K562 (cell line): ENCODE measurements at regions not wholly inside any gene's neighbourhood (a gene's known extent, or its start where the extent isn't known, plus 50 kb on each side); places are given as distances from the start of the nearest gene placed in this dataset.

Experiments
- ATAC-seq: fragments of 200-7000 bp; cut with Tn5 transposase; 3 replicates; pipeline ENCODE4 v1.9.1; 2020; ENCODE audit warnings: moderate library complexity
- BruUV-seq: library from RNA; stranded (reverse); fragments of 400-500 nt; replicated peaks from 2 replicates; lab custom pipeline; 2021; lab: Mats Ljungman, UMichigan
- CTCF ChIA-PET: fragments of 300-600 bp; formaldehyde crosslinking; extraction: SDS; loops from one replicate; lab custom pipeline; 2021; ENCODE audit warnings: low intra/inter-chr PET ratio; lab: Yijun Ruan, JAX
- POLR2A ChIA-PET: fragments of 300-600, 350-650 bp; sonication (Branson Sonifier 250); formaldehyde crosslinking; extraction: SDS; loops from one replicate; lab custom pipeline; 2021; ENCODE audit warnings: antibody characterized with exemption, inconsistent platforms; lab: Yijun Ruan, JAX
- DNase-seq, 4 experiments: peaks; one replicate each; pipeline versions ENCODE4 v3.0.0 to v3.0.0-alpha.2; 2011 to 2018; ENCODE audit warnings: low spot score in 3 of 4, mixed read lengths in 3 of 4; ENCODE audit errors: extremely low read depth in 1 of 4
- FAIRE-seq: peaks from 2 replicates; lab custom pipeline; 2011; peaks lifted over from hg19 to GRCh38; lab: Jason Lieb, UNC
- H2AFZ ChIP-seq: 2 replicates; pipeline ENCODE4 v1.6.0; 2011; ENCODE audit warnings: low read depth, low read length, control low read depth, inconsistent platforms
- H3K27ac ChIP-seq: fragments of 200-600 bp; 3 replicates; pipeline ENCODE4 v1.8.0; 2011; ENCODE audit warnings: low read depth, mild to moderate bottlenecking, control low read depth, inconsistent platforms, low read length, moderate library complexity, mixed read lengths; ENCODE audit errors: extremely low read depth
- H3K27me3 ChIP-seq, 2 experiments: fragments of 300-600 bp in 1 of 2; 2 replicates in 1 of 2; 3 replicates in 1 of 2; pipeline versions ENCODE4 v1.6.0 to v1.8.0; 2011; ENCODE audit warnings: inconsistent platforms in 2 of 2, low read length in 2 of 2, mild to moderate bottlenecking in 1 of 2, mixed read lengths in 1 of 2, moderate library complexity in 1 of 2; ENCODE audit not compliant: control insufficient read depth in 2 of 2, insufficient read depth in 2 of 2
- H3K36me3 ChIP-seq: fragments of 300-600 bp; 3 replicates; pipeline ENCODE4 v1.8.0; 2011; ENCODE audit warnings: mild to moderate bottlenecking, low read length, inconsistent platforms; ENCODE audit not compliant: control insufficient read depth, insufficient read depth
- H3K4me1 ChIP-seq, 2 experiments: fragments of 200-600 bp in 1 of 2; replicated peaks in 1 of 2; 2 replicates in 1 of 2; 3 replicates in 1 of 2; pipeline versions ENCODE4 v1.5.1 to v1.8.0; 2011; ENCODE audit warnings: inconsistent platforms in 2 of 2, low read length in 2 of 2, mild to moderate bottlenecking in 1 of 2, mixed read lengths in 1 of 2, moderate library complexity in 1 of 2; ENCODE audit not compliant: control insufficient read depth in 2 of 2, insufficient read depth in 2 of 2
- H3K4me2 ChIP-seq: 2 replicates; pipeline ENCODE4 v1.6.1; 2011; ENCODE audit warnings: low read length, control low read depth, inconsistent platforms, mixed read lengths; ENCODE audit not compliant: insufficient read depth
- H3K4me3 ChIP-seq: fragments of 200-600 bp; sonication (generic), shearing (Covaris generic); 2 replicates; pipeline ENCODE4 v1.5.1; 2016; ENCODE audit warnings: control low read depth, inconsistent platforms
- H3K79me2 ChIP-seq: fragments of 200-600 bp; 3 replicates; pipeline ENCODE4 v1.8.0; 2011; ENCODE audit warnings: low read length, inconsistent platforms; ENCODE audit not compliant: control insufficient read depth, insufficient read depth
- H3K9ac ChIP-seq, 2 experiments: 2 replicates each; pipeline versions ENCODE4 v1.6.0 to v1.6.1; 2011; ENCODE audit warnings: low read depth in 2 of 2, low read length in 2 of 2, control low read depth in 1 of 2, inconsistent platforms in 1 of 2, mild to moderate bottlenecking in 1 of 2, mixed read lengths in 1 of 2; ENCODE audit not compliant: insufficient read depth in 1 of 2
- H3K9me1 ChIP-seq: one replicate; pipeline ENCODE4 v1.6.0; 2011; ENCODE audit warnings: inconsistent platforms, mild to moderate bottlenecking, low read length, moderate library complexity; ENCODE audit not compliant: control insufficient read depth, insufficient read depth
- H3K9me3 ChIP-seq: replicated peaks from 2 replicates; pipeline ENCODE4 v1.5.1; 2011; ENCODE audit warnings: low read depth, low read length, inconsistent platforms; ENCODE audit not compliant: control insufficient read depth, insufficient read depth
- H4K20me1 ChIP-seq: replicated peaks from 2 replicates; pipeline ENCODE4 v1.6.1; 2011; ENCODE audit warnings: low read length, inconsistent platforms, mixed read lengths; ENCODE audit not compliant: control insufficient read depth, insufficient read depth
- CEBPG ChIP-seq, 3 experiments: fragments of 200-800 bp in 1 of 3; sonication (Bioruptor generic) in 1 of 3; sonication (generic) in 1 of 3; formaldehyde crosslinking in 1 of 3; IDR thresholded peaks in 2 of 3; conservative IDR thresholded peaks in 1 of 3; 2 replicates each; pipeline versions ENCODE4 v1.6.1 to v1.8.0; 2016 to 2022; ENCODE audit warnings: missing compliant biosample characterization in 2 of 3, missing genetic modification characterization in 2 of 3, mild to moderate bottlenecking in 1 of 3, missing genetic modification reagents in 1 of 3
- DMBX1 ChIP-seq: fragments of 250-450 bp; sonication (Bioruptor Pico); IDR thresholded peaks from 2 replicates; pipeline ENCODE4 v1.8.0; 2022; ENCODE audit warnings: inconsistent platforms, mild to moderate bottlenecking, moderate library complexity, borderline replicate concordance
- ZNF311 ChIP-seq: fragments of 250-450 bp; sonication (Bioruptor Pico); IDR thresholded peaks from 2 replicates; pipeline ENCODE4 v1.4.0; 2020; ENCODE audit warnings: mild to moderate bottlenecking, moderate library complexity
- ZNF589 ChIP-seq: fragments of 200-800 bp; sonication (Bioruptor generic); IDR thresholded peaks from 2 replicates; pipeline ENCODE4 v1.6.1; 2016; ENCODE audit warnings: low read depth, missing genetic modification characterization, missing compliant biosample characterization
- ZNF696 ChIP-seq: fragments of 250-450 bp; sonication (Bioruptor Pico); conservative IDR thresholded peaks from 2 replicates; pipeline ENCODE4 v1.4.0; 2020; ENCODE audit warnings: mild to moderate bottlenecking, moderate library complexity
- ZNF76 ChIP-seq: fragments of 250-450 bp; sonication (Bioruptor Pico); IDR thresholded peaks from 2 replicates; pipeline ENCODE4 v1.4.0; 2020; ENCODE audit warnings: mild to moderate bottlenecking, moderate library complexity, borderline replicate concordance
- WGBS: fragments of 100-300 bp; shearing (Covaris generic); methylation state at CpG from one replicate; pipeline ENCODE4 v1.1.6; 2016; ENCODE audit warnings: low coverage, mixed read lengths; ENCODE audit not compliant: insufficient coverage; ENCODE audit errors: missing lambda C conversion rate; 5-methylcytosine and 5-hydroxymethylcytosine counted together
- in situ Hi-C: fragments of 300-500 bp; cut with MboI; formaldehyde crosslinking; loops from 4 replicates; pipeline ENCODE4 v1.15.0; 2018; ENCODE audit warnings: inconsistent platforms, mixed read lengths
- intact Hi-C: fragments of 100-400 bp; cut with micrococcal nuclease; formaldehyde crosslinking; loops from 2 replicates; pipeline ENCODE4 v1.14.2; 2022

DNA sequence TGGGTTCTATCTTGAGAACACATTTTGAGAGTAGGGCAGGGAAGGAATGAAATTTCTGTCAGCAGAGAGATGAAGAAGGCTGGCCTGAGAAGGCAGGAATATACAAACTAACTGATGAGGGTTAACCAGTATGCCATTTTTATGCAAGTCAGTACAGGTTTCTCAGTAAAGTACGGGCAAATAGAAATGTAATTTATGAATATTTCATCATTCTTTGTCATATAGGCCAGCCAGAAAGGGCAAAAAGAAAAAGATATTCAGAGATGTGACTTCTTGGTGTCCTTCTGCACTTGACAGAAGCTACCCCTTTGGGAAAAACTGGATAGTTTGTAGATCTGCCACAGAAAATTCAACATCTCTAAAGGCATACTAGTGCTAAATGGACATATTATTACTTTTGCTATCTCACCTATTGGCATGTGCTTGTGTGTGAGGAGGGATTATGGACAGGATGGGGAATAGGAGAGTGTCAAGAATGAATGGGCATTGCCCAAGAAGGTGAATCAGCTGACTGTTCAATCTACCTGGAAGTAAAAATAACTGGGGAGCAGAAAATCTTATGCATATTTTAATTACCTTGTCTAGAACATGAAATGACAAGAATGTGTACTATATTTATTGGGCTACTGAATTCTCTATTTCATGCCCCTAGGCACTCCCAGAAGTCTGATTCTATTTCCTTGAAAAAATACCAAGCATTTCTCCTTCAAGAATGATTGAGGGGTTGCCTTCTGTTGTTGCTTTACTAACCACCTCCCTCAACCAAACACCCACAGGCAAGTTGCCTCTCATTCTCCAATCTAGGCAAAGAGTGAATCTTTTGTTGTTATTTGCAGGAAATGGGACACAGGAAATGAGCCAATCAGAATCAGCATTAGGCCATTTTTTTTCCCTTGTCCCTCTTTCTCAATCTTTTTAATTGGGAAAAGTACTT is 175.1 kb upstream of the SLC38A2 start:
- BruUV-seq = no TSS peak
- POLR2A ChIA-PET = no interaction called here
- CTCF ChIA-PET = no interaction called here

More for the DNA sequence above, 175.1 kb upstream of the SLC38A2 start:
- no peaks in the 10 kb centered on the region for H3K36me3 ChIP-seq
- no peak overlapping the region for H3K9ac ChIP-seq
- no peaks in the 10 kb centered on the region for H3K9me1 ChIP-seq
- H3K79me2 ChIP-seq = no peaks in the 10 kb centered on the region
- no peak overlapping the region for H2AFZ ChIP-seq
- no peak for ATAC-seq
- H3K4me2 ChIP-seq = no peak overlapping the region
- in situ Hi-C loops = no loop called here
- DNase-seq = no peak
- peaks cover 0 to 47% of the 10 kb centered on the region in 2 experiments; a peak in 4 of 5 replicates for H3K4me1 ChIP-seq
- H3K27me3 ChIP-seq = no peaks in the 10 kb centered on the region
- H3K9me3 ChIP-seq = no peaks in the 10 kb centered on the region
- FAIRE-seq = no peak
- WGBS = 30% methylated on average over 1 of the region's 1 CpG
- intact Hi-C loops = no loop called here
- no peak overlapping the region for H3K27ac ChIP-seq
- TF ChIP-seq ZNF589 (CRISPR knock-in tag) (0 out of 2 replicates have a peak, but pooled peaks have one; percentile 31), CEBPG (CRISPR knock-in tag; IDR thresholded peaks at IDR 0.05) (no peak), CEBPG (tag; conservative IDR thresholded peaks at IDR 0.05 in 1 of 2, IDR thresholded peaks at IDR 0.05 in 1 of 2) (0 out of 4 replicates have a peak, but pooled peaks of 1 of the 2 experiments have one; percentile 25), ZNF76 (CRISPR knock-in tag) (peak; percentile 13; the same call in 1 of the 2 replicates), ZNF696 (CRISPR knock-in tag) (no peak), DMBX1 (CRISPR knock-in tag) (peak; percentile 31; the same call in 1 of the 2 replicates), ZNF311 (CRISPR knock-in tag) (peak; percentile 60; the same call in 1 of the 2 replicates)
- H4K20me1 ChIP-seq = no peaks in the 10 kb centered on the region
- no peak overlapping the region for H3K4me3 ChIP-seq
